ENCODE measurements at regions not wholly inside any gene's neighbourhood (a gene's known extent, or its start where the extent isn't known, plus 50 kb on each side); places are given as distances from the start of the nearest gene placed in this dataset.

GRCh38 chr2:736939-737338 lies 59.7 kb upstream of the TMEM18 start:
- no peak for DNase-seq
- Histone ChIP-seq H3K4me2 (ENCODE audit: insufficient read depth, insufficient read length, low read length) (no peak overlapping the region), H3K56ac (ENCODE audit: insufficient read length, low read depth, low read length) (no peak overlapping the region), H2BK120ac (ENCODE audit: low read depth, low read length, poor library complexity, severe bottlenecking) (no peak overlapping the region), H3K18ac (ENCODE audit: insufficient read length, low read depth, low read length) (no peak overlapping the region), H3K9ac (ENCODE audit: extremely low read depth, insufficient read length, low read length) (no peak overlapping the region), H4K20me1 (ENCODE audit: control insufficient read depth, insufficient read depth, insufficient read length) (no peaks in the 10 kb centered on the region), H3K4ac (ENCODE audit: low read depth, low read length) (no peak overlapping the region), H2BK12ac (ENCODE audit: insufficient read length, low read depth, low read length) (no peak overlapping the region), H3K4me1 (ENCODE audit: insufficient read depth, low read length) (peaks cover 2% of the 10 kb centered on the region; the same call in 1 of the 2 replicates), H3K79me2 (ENCODE audit: insufficient read depth, low read length) (no peaks in the 10 kb centered on the region), H3K79me1 (ENCODE audit: insufficient read depth, low read depth, low read length, poor library complexity, severe bottlenecking) (no peaks in the 10 kb centered on the region), H2AK5ac (ENCODE audit: insufficient read length, low read length) (no peak overlapping the region), H3K27ac (ENCODE audit: insufficient read length, low read depth, low read length) (no peak overlapping the region), H3K14ac (ENCODE audit: insufficient read depth, low read length) (no peak overlapping the region), H2BK5ac (ENCODE audit: insufficient read length, low read length) (no peak overlapping the region), H2AFZ (ENCODE audit: low read length) (no peak overlapping the region), H4K5ac (ENCODE audit: insufficient read length, low read depth, low read length) (no peak overlapping the region), H3K23ac (ENCODE audit: insufficient read length, low read depth, low read length) (no peak overlapping the region), H2BK20ac (ENCODE audit: low read depth, low read length, poor library complexity, severe bottlenecking) (no peak overlapping the region), H3K9me3 (ENCODE audit: control insufficient read depth, low read depth, low read length) (no peaks in the 10 kb centered on the region), H4K8ac (replicated peaks; ENCODE audit: insufficient read length, low read depth, low read length) (no peak overlapping the region), H3K27me3 (ENCODE audit: insufficient read depth, low read length) (no peaks in the 10 kb centered on the region; the same call in 1 of the 2 replicates), H2BK15ac (ENCODE audit: low read depth, low read length) (no peak overlapping the region), H3K23me2 (ENCODE audit: insufficient read length, low read depth, low read length, poor library complexity, severe bottlenecking) (peaks cover 6% of the 10 kb centered on the region), H3T11ph (ENCODE audit: low read length) (no peak overlapping the region), H4K91ac (ENCODE audit: insufficient read length, low read depth, low read length) (no peak overlapping the region)
- Mint-ChIP-seq H3K27me3 (ENCODE audit: low read depth) (no peaks in the 10 kb centered on the region; the same call in 1 of the 2 replicates), H3K27ac (no peak overlapping the region), H3K4me1 (peaks cover 30 to 37% of the 10 kb centered on the region in 2 experiments), H3K4me3 (no peak overlapping the region), H3K36me3 (ENCODE audit: insufficient read depth in 1 of 3, low read depth in 3 of 3) (no peaks in the 10 kb centered on the region; a peak in 1 of 7 replicates), H3K9me3 (peaks cover 0 to 7% of the 10 kb centered on the region in 2 experiments; a peak in 2 of 5 replicates)
- TF ChIP-seq CTCF (conservative IDR thresholded peaks at IDR 0.05): no peak

Measured in H9 (cell line).